K562 (cell line): ENCODE measurements at regions not wholly inside any gene's neighbourhood (a gene's known extent, or its start where the extent isn't known, plus 50 kb on each side); places are given as distances from the start of the nearest gene placed in this dataset.

Source experiments
- ARID3B ChIP-seq: fragments of 250-450 bp; sonication (Bioruptor Pico); IDR thresholded peaks from 2 replicates; pipeline ENCODE4 v1.4.0; 2020; ENCODE audit warnings: borderline replicate concordance
- CTCF ChIP-seq, 3 experiments: IDR thresholded peaks in 2 of 3; conservative IDR thresholded peaks in 1 of 3; 2 replicates each; pipeline ENCODE4 v1.5.1; 2011 to 2012; ENCODE audit warnings: low read length in 3 of 3, mild to moderate bottlenecking in 3 of 3, control low read depth in 2 of 3, improper control_type of control experiment in 1 of 3, inconsistent platforms in 1 of 3, low read depth in 1 of 3, mixed read lengths in 1 of 3, moderate library complexity in 1 of 3; ENCODE audit not compliant: insufficient read depth in 2 of 3
- DDX20 ChIP-seq: fragments of 450-650 bp; IDR thresholded peaks from 2 replicates; pipeline ENCODE4 v1.6.1; 2016; ENCODE audit warnings: missing genetic modification characterization, low read depth, mild to moderate bottlenecking, missing compliant biosample characterization, moderate library complexity
- ESRRA ChIP-seq: fragments of 450-650 bp; IDR thresholded peaks from 2 replicates; pipeline ENCODE4 v1.6.1; 2014; ENCODE audit warnings: low read depth, mild to moderate bottlenecking, moderate library complexity, borderline replicate concordance
- KAT2B ChIP-seq: IDR thresholded peaks from one replicate; pipeline ENCODE4 v1.6.1; 2012; ENCODE audit warnings: low read depth, mild to moderate bottlenecking, control low read depth, inconsistent platforms, low read length, moderate library complexity
- KLF16 ChIP-seq: IDR thresholded peaks from 2 replicates; pipeline ENCODE4 v1.6.1; 2016; ENCODE audit warnings: antibody characterized with exemption
- NCOA4 ChIP-seq: fragments of 450-650 bp; IDR thresholded peaks from 2 replicates; pipeline ENCODE4 v1.6.1; 2018; ENCODE audit warnings: mild to moderate bottlenecking; ENCODE audit not compliant: partially characterized antibody
- PML ChIP-seq: IDR thresholded peaks from 2 replicates; pipeline ENCODE4 v1.6.1; 2012; ENCODE audit warnings: low read length, inconsistent platforms
- RAD21 ChIP-seq, 2 experiments: fragments of 250-450 bp in 1 of 2; fragments of 450-650 bp in 1 of 2; sonication (Bioruptor Pico) in 1 of 2; formaldehyde crosslinking in 1 of 2; IDR thresholded peaks in 1 of 2; conservative IDR thresholded peaks in 1 of 2; 2 replicates each; pipeline versions ENCODE4 v1.4.0 to v1.8.0; 2020 to 2022; ENCODE audit warnings: mild to moderate bottlenecking in 2 of 2, moderate library complexity in 1 of 2
- TSHZ1 ChIP-seq: fragments of 250-450 bp; sonication (Bioruptor Pico); IDR thresholded peaks from 2 replicates; pipeline ENCODE4 v1.4.0; 2020; ENCODE audit warnings: mild to moderate bottlenecking, moderate library complexity
- ZNF354B ChIP-seq: fragments of 250-450 bp; sonication (Bioruptor Pico); IDR thresholded peaks from 2 replicates; pipeline ENCODE4 v1.4.0; 2020
- ZNF639 ChIP-seq, 2 experiments: fragments of 200-800 bp in 1 of 2; sonication (Bioruptor generic) in 1 of 2; sonication (generic) in 1 of 2; formaldehyde crosslinking in 1 of 2; IDR thresholded peaks in 1 of 2; conservative IDR thresholded peaks in 1 of 2; 2 replicates each; pipeline versions ENCODE4 v1.5.0 to v1.6.1; 2016 to 2020; ENCODE audit warnings: missing compliant biosample characterization in 1 of 2, missing genetic modification characterization in 1 of 2, missing genetic modification reagents in 1 of 2
- ZZZ3 ChIP-seq: fragments of 450-650 bp; IDR thresholded peaks from 2 replicates; pipeline ENCODE4 v1.6.1; 2016; ENCODE audit warnings: antibody characterized with exemption, mild to moderate bottlenecking, moderate library complexity

- TF ChIP-seq NCOA4 (no peak), TSHZ1 (CRISPR knock-in tag) (no peak), ESRRA (no peak), ZNF354B (CRISPR knock-in tag) (no peak), KAT2B (no peak), RAD21 (CRISPR knock-in tag; conservative IDR thresholded peaks at IDR 0.05 in 1 of 2, IDR thresholded peaks at IDR 0.05 in 1 of 2) (no peak), KLF16 (no peak), DDX20 (tag) (no peak), ZZZ3 (no peak), CTCF (IDR thresholded peaks at IDR 0.05 in 2 of 3, conservative IDR thresholded peaks at IDR 0.05 in 1 of 3; ENCODE audit: insufficient read depth in 2 of 3, low read depth in 1 of 3, low read length in 3 of 3) (no peak), PML (no peak), ZNF639 (CRISPR knock-in tag; conservative IDR thresholded peaks at IDR 0.05 in 1 of 2, IDR thresholded peaks at IDR 0.05 in 1 of 2) (no peak), ARID3B (CRISPR knock-in tag) (no peak)
Observed at GRCh38 chr2:188852772-188853171, 121.4 kb upstream of the COL3A1 start.
